HG03442 (cell line): ENCODE measurements at regions not wholly inside any gene's neighbourhood (a gene's known extent, or its start where the extent isn't known, plus 50 kb on each side); places are given as distances from the start of the nearest gene placed in this dataset.

Experiments
- ATAC-seq: cut with Tn5 transposase; IDR thresholded peaks from one replicate; pipeline ENCODE4 v1.9.1; 2021; ENCODE audit warnings: mild to moderate bottlenecking, moderate library complexity; ENCODE audit not compliant: unreplicated experiment

DNA sequence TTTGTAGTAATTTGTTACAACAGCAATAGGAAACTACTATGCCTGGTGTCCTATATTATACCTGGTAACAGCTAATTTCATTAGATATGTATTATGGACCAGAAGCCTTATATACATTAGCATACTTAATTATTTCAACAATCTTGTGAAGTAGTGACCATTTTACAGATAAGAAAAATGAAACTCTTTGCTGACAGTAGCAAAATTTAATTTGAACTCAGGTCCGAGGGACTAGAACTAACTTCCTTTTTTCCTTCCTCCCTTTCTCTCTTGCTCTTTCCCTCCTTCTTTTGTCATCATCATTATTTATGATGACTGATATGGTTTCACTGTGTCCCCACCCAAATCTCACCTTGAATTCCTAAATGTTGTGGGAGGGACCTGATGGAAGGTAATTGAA is 482.0 kb downstream of the SNAPC1 start:
- ATAC-seq: no peak

DNA sequence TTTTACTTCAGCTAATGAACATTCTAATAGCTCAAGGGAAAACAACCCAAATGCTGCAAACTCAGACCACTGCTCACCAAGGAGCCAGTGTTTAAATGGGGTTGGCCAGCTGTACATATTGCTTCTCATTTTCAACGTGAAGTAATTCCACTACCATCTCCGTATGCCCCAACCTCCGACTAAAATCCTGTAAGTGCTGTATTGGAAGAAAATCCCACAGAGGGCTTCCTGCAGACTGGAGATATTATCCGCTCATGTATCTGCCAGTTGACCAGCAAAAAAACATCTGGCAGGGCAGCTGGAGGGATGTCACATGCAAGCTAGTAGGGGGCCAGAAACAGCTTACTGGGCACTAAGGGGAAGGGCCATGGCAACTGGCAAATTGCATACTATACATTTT is 485.0 kb downstream of the SNAPC1 start:
- no peak for ATAC-seq

DNA sequence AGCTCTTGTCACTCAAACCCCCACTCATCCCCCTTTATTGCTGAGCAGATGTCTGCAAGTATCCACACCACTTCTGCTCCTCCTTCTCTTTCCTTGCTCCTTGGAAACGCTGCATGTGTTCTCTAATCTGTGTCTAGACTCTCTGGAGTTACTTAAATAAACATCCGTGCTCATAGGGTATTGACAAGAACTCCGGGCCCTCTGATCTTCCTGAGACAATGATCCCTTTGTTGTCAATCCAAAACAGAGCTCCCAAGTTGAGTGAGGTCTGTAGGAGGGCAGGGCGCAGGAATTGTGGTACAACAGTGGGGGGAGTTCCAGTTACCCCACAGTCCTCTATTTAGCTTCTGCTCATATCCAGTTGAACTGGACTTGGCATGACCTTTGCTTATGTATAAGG is 489.0 kb downstream of the SNAPC1 start:
- no peak for ATAC-seq

DNA sequence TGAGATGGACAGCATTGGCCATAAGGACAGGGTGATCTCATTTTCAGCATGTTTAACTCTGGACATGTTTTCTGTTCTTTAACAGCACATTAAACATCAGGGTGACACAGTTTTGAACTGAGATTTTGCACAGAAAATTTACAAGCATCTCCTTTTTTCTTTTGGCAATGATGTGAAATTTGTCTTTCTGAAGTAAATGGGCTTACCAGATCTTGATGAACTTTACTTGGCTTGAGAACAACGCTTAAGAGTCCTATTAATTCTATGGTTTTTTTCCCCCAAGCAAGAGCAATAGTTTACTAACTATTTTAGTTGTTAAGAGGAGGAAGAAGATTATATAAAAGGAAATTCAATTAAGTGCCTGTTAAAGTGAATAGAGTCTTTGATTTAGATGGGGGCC is 491.0 kb downstream of the SNAPC1 start:
- no peak for ATAC-seq

DNA sequence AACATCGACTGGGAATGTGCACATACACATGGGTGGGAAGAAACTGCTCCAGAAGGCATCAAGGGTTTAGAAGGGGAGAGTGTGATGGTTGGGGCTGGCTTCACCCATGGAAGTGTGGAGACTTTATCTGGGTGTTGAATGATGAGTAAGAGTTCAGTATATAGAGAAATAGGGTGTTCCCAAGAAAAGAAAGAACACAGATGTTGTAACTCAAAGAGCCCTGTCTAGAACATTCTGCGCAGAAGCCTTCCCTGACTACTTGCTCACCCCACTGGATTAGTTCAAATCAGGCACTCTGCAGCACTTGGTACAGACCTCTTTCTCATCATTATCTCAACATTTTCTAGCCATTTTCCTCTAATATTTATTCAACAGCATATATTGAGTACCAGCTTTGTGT is 491.7 kb downstream of the SNAPC1 start:
- ATAC-seq: no peak

DNA sequence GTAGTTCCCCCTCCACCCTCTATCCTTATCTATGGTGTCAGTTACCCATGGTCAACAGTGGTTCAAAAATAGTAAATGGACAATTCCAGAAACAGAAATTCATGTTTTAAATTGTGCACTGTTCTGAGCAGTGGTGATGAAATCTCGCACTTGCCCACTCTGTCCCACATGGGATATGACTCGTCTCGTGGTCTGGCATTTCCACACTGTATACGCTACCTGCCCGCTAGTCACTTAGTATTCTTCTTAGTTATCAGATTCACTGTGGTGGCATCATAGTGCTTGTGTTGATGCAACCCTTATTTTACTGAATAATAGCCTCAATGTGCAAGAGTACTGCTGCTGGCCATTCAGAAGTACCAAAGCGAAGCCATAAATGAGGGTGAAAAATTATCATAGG is 507.0 kb downstream of the SNAPC1 start:
- no peak for ATAC-seq

DNA sequence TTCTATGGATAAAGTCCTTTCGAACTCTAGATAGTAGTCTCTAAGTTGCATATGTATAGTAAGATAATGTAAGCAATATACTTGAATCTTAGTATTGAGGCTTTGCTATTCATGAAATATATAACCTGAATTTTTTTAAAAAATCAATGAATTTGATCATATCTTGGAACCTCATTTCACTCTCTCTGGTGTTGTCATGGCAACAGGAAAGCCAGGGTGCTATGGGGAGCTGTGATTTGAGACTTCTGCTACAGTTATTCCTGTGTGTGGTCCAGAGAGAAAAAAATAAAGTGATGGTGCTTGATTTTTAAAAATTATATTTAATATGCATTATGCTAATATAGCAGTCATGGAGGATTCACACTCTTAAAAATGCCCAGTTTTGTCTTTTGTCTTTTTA is 508.0 kb downstream of the SNAPC1 start:
- no peak for ATAC-seq

DNA sequence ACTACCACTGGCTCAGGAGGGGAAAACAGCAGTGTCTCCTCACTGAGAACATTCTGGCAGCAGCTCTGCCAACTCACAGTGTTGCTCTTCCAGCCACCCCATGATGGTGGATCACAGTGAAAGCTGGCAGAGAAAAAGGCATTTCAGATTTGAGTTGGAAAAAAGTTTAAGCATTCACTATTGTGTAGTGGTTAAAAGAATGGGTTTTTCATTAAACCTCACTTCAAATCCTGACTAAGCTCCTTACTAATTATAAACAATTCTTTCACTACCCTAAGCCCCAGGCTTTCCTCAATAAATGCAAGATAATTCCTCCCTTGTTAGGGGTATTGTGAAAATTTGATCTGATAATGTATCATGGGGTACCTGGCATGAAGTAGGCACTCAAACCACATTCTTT is 518.1 kb downstream of the SNAPC1 start:
- no peak for ATAC-seq

DNA sequence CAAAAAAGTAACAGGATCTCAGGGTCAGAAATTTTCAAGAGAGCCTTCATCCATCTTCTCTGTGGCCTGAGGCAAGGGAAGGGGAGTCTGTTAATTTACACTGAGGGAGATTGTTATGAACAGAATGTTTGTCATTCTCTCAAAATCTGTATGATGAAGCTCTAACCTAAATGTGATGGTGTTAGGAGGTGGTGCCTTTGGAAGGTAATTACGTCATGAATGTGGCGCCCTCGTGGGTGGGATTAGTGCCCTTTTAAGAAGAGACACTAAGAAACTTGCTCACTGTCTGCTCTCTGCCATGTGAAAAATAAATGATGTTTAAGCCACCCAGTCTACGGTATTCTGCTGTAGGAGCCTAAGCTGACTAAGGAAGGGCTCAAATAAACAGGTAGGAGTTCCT is 521.6 kb downstream of the SNAPC1 start:
- ATAC-seq: no peak

DNA sequence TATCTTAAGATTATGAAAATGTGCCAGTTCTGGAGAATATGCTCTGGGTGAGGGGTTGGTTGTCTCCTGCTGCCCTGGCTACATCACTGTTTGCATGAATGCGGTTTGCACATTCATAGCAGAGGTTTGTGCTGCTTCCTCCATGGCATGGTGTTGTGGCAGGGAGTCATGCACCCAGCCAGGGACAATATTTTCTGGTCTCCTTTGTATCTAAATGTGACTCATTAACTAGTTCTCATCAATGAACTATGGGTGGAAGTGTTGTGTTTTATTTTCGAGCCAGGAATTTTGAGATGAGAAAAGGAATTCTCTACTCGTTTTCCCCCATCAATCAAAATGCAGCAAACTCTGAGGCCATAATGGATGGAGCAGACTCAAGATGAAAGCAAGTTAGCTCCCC is 527.3 kb downstream of the SNAPC1 start:
- no peak for ATAC-seq

DNA sequence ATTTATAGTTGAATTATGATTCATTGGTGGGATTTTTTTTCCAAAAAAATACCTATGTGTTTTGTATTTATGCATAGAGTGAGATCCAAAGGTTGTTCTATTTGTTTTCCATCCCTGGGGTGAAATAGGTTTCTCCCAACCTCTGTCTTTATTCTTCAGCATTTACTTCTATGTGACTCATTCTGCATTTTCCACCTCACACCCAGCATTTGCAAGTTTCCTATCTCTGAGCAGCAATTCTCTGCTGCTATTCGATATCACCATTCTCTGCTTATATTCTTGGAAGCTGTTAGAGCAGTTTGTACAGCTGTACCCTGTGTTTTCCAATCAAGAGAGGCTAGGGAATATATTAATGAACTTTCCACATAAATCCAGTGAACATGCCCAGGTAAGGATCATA is 538.9 kb downstream of the SNAPC1 start:
- no peak for ATAC-seq

DNA sequence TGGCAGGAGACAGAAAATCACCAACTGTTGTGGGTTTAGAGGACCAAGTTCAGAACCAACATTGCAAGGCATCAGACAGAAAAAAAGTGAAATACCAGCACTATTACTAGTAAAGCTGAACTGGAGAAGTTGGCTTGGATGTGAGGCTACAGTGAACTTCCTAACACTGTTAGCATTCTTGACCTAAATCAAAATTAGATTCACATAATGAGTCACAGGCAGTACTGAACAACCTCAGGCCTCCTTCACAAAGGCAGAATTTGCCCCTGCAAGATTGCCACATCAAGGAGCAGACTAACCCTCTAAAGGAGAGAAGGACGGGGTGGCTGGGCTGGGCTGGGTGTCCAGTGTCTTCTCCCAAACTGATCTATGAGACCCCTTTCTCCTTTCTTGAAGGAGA is 539.7 kb downstream of the SNAPC1 start:
- no peak for ATAC-seq

DNA sequence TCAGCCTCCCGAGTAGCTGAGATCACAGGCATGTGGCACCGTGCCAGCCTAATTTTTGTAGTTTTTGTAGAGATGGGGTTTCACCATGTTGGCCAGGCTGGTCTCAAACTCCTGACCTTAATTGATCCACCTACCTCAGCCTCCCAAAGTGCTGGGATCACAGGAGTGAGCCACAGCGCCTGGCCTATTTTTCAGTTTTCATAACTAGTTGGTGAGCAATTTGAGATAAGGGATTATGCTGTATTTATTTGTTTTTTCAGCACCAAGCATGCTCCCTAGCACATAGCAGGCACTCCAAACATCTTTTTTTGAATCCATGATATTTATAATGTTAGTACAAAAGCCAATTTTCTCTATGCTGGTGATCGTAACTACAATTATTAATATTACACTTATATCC is 541.2 kb downstream of the SNAPC1 start:
- no peak for ATAC-seq

DNA sequence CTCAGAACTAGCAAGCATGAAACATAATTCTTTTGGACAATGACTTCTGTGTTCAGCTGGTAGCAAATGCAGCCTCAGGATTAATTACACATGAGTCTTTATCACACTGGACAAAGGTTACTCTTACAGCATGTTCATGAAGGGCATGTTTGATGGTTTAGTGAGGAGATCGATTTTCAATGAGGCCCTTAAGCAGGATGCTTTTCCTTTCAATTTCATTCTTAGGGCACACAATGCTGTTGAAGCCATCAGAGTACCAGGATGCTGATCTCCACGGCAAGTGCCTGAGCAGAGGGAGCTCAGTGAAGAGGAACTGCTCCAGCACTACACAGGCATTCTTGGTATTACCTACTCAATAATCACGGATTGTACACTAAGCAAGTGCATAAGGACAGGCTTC is 542.0 kb downstream of the SNAPC1 start:
- no peak for ATAC-seq

DNA sequence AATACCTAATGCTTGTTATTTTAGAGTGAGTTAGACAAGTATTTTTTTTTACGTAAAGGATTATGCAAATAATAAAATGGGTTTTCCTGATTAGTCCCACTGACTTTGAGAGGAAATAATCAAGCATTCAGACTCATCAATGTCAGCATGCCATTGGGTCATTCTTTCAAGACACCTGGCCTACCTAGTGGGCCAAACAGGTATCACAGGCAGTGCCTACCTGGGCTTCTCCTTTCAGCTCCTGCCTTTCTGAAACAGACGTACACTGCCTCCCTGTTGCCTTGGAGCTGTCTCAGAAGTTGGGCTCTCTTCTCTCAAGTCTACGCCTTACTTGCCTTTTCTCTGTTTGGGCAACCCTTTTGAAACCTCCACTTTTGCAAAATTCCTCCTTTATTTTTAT is 545.6 kb downstream of the SNAPC1 start:
- ATAC-seq: no peak

DNA sequence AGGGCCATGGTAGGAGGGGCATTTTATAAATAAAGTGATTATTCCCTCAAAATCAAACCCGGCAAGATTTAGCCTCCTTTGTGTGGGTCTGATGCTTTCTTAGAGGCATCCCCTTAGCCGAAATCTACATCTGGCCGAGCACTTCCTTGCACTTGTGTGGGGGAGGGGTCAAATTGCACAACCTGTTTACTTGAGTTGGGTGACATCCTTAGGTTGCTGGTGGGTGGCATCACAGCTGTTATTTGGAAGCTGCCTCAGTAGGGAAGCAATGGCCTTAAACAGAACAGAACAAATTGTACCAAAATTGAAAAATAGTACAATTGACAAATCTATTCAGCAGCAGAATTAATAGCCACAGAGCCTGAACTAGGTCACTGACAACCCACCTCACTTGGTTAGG is 546.1 kb downstream of the SNAPC1 start:
- ATAC-seq: no peak

DNA sequence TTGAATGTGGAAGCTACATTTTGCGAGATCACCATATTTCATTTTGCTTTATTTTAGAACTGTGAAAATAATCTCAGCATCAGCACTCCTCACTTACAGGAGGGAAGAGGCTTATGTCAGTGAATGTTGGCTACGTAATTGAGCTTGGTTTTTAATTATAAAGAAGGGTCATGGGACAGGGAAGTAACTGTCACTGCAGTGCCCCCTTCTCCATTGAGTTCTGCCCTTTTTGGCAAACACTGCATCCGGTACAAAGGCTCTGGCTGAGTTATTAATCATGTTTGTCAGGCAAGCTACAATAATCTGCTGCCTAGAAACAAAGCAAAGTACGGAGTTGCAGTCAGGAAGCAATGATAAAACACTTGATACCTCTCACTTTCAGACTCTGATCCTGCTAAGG is 546.7 kb downstream of the SNAPC1 start:
- no peak for ATAC-seq

DNA sequence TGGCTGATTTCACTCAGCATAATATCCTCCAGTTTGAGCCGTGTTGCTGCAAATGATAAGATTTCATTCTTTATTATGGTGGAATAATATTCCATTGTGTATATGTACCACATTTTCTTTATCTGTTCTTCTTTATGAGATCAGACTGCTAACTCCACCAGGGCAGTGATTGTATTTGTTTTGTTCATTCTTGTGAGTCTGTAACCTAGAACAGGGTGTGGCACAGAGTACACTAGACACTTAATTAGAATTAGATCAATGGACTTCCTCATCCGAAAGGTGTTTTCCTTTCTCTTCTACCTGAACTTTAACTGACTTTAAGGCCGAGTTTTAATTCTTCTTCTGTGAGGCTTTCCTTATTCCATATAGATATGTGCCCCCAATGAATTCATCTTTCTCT is 551.0 kb downstream of the SNAPC1 start:
- ATAC-seq: no peak

DNA sequence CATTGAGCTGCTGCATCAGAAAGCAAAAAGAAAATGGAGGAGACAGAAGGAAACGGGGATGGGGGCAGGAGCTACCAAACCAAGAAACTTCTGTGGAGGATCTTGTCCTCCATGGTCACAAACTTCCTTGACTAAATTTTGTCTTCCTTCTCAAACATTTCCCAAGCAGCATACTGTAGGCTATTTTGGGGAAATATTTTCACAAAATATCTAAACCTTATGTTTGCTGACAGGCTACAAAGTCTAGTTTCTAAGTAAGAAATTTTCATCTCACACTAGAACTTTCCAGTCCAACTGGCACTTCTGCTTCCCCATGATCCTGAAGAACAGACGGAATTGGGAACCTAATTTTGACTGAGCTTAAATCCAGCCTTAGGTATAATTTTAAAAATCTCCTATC is 552.0 kb downstream of the SNAPC1 start:
- ATAC-seq: no peak

DNA sequence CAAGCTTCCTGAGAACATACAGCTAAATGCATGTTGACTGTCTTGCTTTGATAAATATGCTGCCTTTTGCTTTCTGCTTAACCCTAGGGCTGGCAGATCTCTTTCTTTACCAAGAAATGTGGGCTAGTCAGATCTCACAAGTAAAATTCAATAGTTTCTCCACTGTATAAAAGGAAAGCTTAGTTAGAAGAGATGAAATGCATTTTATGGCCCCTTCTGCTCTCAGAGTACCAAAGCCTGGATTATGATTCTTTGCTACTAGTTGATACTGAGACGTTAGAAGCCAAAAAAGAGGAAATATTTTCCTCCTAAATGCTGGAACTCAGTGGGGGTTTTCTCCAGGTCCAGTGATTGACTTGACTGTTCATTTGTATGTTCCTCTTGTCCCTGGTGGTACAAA is 552.7 kb downstream of the SNAPC1 start:
- ATAC-seq: no peak

DNA sequence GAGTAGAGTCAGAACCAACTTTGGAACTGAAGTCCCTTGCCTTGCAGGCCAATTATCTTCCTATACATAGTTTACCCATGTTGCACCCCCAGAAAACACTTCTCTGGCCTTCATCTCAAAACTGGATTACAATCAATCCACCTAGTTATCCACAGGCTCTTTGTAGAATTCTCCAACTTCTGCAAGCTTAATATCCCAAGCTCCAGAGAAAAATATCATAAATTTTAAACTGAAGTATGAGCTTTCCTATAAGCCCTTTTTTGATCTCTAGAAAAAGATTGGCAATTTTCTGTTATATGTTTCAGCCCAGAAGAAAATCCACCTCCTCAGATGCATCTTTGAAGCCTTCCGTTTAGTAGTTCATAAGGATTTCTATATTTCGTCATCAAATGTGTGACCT is 553.4 kb downstream of the SNAPC1 start:
- no peak for ATAC-seq

DNA sequence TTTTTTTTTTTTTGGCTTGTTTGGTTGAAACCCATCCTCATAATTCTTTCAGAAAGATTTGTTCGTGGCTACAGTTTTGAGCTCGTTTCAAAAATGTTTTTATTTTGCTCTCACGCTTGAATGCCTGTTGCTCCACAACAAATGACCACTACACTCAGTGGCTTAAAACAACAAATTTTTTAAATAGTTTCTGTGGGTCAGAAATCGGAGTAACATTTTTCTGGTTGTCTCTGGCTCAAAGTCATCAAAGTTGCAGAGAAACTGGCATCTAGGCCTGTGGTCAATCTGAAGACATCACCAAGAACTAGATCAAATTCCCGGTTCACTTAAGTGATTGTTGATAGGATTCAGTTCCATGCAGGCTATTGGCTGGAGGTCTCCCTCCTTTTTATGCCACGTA is 560.0 kb downstream of the SNAPC1 start:
- no peak for ATAC-seq

DNA sequence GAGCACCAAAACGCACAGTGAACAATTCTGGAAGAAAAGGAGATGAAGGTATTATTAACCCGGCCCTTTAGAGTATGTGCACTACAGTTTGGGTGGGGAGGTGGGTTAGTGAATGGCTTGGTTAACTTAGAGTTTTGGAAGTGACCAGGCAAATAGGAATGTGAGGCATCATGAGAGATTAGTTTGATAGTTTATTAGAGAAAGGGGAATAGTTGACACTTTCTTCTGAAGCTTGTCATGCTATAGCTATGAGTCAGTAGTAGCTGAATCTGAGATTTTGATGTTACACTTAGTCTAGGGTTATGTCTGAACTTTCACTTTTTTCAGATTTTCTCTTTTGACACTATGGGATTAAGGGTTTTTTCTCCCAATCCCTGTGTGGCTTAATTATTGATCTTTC is 567.2 kb downstream of the SNAPC1 start:
- ATAC-seq: no peak

DNA sequence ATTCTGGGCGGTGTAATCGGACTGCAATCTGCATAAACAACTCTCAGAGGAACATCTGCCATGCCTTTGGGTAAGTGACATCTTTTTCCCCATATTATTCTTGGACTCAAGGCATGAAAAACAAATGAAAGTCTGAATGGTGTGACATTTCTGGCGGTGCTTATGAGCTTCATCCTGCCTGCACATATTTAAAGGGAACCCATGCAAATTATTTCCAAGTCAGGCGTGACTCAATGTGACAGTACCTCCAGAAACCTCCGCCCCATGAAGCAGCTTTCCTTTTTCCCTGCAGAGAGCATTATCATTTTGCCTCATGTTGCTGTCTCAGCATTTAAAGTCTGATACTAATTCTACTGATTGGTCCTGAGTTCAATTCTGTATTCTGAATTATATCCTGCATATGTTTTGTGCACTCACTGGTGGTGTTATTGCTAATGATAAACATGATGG is 585.4 kb downstream of the SNAPC1 start:
- ATAC-seq: no peak
